ENCODE measurements at regions not wholly inside any gene's neighbourhood (a gene's known extent, or its start where the extent isn't known, plus 50 kb on each side); places are given as distances from the start of the nearest gene placed in this dataset.
"Not testable (repeated sequence)": the region's sequence is repeated elsewhere in the genome, so short reads cannot be mapped to it uniquely, and the experiment has no call there.

DNA sequence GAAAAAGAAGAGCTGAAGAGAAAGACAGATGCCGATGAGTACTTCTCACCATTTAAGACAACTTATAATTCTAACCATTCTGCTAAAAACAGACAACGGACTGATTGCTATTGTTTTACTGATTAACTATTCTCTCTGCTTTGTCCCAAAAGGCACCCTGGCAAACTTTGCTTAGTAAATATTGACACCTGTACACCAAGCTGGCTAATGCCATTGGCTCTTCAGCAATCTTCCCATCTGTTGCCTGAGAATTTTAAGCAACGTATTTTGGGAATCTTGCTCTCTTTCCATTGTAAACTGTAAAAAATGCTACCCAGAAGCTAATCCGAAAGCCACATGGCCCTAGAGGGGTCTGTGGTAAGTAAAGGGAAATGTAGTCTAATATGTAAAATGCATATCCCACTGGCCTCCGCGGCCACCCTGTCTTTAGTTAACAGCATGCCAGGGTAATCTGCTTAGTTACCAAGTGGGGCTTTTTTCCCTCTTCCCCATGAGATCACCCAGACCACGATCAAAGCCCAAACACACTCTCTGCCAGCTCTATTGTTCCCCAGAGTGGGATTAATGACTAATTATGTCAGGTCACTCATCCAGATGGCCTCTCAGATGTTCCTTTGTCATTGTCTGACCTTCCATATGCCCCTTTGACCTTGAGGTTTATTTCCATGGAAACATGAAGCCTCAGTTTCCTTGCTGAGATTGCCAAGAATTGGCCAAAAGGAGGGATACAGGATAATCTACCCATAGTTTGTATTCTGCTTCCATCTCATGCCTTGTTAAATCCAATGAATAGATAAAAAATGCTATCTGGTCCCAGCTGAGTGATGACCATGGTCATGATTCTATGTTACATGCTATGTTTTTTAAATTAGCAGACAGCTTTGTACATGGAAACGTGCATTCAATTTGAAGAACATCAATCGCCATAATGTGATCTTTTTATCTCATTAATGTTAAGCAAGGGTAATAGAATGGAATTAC, 216.4 kb upstream of the MCHR2 start:
- TF ChIP-seq, protein P1, sequence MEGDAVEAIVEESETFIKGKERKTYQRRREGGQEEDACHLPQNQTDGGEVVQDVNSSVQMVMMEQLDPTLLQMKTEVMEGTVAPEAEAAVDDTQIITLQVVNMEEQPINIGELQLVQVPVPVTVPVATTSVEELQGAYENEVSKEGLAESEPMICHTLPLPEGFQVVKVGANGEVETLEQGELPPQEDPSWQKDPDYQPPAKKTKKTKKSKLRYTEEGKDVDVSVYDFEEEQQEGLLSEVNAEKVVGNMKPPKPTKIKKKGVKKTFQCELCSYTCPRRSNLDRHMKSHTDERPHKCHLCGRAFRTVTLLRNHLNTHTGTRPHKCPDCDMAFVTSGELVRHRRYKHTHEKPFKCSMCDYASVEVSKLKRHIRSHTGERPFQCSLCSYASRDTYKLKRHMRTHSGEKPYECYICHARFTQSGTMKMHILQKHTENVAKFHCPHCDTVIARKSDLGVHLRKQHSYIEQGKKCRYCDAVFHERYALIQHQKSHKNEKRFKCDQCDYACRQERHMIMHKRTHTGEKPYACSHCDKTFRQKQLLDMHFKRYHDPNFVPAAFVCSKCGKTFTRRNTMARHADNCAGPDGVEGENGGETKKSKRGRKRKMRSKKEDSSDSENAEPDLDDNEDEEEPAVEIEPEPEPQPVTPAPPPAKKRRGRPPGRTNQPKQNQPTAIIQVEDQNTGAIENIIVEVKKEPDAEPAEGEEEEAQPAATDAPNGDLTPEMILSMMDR (conservative IDR thresholded peaks at IDR 0.05), result no peak
- H3K27ac ChIP-seq, result no peak overlapping the region

DNA sequence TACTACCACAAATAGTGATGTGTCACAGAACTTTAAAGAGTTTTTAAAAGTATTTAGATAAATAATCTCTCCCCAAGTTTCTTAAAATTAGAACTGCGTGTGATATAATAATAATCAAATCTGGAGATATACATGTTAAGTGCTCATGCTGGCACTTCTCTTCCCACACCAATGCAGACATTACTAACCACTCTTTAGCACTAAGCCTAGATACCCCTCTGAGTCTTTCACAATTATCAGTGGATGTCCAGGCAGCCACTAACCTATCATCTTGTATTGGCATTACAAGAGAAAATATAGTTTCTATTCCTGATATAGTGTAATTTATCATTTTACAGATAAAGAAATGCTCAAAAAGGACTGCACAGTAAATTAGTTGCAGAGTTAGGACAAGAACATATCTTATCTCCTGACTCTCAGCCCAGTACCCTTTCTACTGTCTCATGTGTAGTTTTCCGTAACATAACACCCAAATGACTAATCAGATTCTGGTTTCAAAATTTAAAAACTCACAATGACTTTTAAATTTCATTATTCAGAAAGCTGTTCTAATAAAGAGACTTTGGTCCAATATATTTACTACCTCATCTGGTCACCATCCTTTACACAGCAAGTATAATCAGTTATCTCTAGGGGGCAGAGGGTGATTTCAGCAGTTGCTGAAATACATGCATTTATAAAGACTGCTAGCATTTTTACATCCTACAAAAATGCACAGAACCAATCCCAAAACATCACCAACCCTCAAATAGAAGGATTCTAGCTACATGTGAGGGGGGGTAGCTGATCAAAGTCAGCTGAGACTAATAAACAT, 215.5 kb upstream of the MCHR2 start:
- TF ChIP-seq, protein P1 (conservative IDR thresholded peaks at IDR 0.05), result no peak
- H3K27ac ChIP-seq, result no peak overlapping the region

DNA sequence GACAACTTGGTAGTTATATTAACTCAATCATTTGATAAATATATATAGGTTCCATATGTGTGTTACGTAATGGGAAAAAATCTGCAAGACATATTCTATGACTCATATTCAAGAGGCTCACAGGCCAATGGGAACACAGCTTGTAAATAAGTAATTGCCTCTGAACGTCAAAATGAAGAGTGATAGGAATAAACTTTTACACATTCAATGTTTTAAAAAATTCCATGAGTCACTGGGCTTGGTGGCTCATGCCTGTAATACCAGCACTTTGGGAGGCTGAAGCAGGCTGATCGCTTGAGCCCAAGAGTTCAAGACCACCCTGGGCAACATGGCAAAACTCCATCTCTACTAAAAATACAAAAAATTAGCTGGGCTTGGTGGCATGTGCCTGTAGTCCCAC, 209.4 kb upstream of the MCHR2 start:
- TF ChIP-seq, protein P1 (conservative IDR thresholded peaks at IDR 0.05), result no peak
- H3K27ac ChIP-seq, result no peak overlapping the region

DNA sequence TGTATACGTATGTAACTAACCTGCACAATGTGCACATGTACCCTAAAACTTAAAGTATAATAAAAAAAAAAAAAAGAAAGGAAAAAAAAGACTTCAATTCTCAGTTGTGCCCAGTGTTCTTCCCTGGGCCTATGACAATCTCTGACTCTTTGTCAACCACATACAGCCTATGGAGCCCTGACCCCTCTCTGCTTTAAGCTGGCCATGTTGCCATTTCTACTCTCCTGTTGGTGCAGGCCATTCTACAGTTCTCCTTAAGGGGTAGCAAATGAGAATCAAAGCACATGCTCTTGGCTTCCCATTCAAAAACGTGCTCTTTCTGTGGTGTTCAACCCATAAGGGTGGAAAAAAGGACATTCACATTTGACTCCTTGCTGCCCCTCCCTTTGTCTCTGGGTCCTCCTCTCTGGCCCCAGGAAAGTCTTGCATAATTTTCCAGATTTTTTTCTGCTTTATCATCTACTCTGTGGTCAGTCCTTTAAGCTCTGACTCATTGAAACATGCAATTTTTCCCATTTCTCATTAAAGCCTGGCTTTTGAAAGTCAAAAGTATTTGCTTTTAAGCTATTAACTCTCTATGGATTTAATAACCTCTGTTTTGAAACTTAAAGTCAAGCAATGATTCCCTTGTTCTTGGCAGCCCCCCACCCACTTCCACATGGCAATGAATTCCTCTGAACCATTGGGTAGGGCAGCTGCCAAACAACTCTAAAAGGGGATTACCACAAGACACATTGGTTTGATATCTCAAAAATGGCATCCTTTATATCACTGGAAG, 208.6 kb upstream of the MCHR2 start:
- H3K27ac ChIP-seq, result no peak overlapping the region
- TF ChIP-seq, protein P1 (conservative IDR thresholded peaks at IDR 0.05), result no peak

DNA sequence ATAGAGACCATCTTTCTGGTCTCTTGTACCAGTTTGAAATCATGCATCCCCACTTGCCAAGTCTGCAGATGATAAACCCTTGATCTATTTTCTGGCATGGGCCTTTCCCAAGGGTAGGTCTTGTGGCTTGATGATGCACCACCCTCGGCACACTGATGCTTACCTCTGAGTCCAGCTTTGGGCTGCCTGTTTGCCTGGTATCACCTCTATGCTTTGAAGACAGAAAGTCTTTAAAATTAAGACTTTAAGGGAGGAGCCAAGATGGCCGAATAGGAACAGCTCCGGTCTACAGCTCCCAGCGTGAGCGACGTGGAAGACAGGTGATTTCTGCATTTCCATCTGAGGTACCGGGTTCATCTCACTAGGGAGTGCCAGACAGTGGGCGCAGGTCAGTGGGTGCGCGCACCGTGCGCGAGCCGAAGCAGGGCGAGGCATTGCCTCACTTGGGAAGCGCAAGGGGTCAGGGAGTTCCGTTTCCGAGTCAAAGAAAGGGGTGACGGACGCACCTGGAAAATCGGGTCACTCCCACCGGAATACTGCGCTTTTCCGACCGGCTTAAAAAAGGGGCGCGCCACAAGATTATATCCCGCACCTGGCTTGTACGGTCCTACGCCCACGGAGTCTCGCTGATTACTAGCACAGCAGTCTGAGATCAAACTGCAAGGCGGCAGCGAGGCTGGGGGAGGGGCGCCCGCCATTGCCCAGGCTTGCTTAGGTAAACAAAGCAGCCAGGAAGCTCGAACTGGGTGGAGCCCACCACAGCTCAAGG, 202.4 kb upstream of the MCHR2 start:
- H3K27ac ChIP-seq, result not testable (repeated sequence)

DNA sequence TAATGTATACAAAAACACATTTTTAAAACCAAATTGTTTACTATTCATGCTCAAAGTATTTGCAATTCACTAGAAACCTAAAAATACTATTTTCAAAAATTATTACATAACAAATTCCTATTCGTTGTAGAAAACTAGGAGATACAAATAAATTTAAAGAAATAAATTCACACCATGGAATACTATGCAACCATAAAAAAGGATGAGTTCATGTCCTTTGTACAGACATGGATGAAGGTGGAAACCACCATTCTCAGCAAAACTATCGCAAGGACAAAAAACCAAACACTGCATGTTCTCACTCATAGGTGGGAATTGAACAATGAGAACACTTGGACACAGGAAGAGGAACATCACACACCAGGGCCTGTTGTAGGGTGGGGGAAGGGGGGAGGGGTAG, 201.2 kb upstream of the MCHR2 start:
- H3K27ac ChIP-seq, result not testable (repeated sequence)

DNA sequence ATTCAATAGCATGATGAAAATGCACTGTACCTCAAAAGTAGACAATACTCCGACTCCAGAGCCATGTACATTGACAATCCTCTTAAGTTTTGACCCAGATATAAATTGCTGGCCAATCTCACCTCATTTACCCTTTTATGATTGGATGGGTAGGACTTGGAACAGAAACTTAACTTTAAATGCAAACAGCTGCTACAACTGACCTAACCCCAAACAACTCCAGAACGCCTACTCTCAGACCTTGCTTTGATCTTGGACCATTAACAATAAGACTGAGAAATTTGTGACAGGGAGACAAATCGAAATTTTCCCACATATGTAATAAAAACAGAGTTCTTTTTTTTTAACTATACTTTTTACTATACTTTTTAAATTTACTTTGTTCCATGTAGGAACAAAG, 200.5 kb upstream of the MCHR2 start:
- no peak overlapping the region for H3K27ac ChIP-seq
- TF ChIP-seq, protein P1 (conservative IDR thresholded peaks at IDR 0.05), result no peak

Measured in VCaP (cell line).